HL-60 (cell line): ENCODE measurements at regions not wholly inside any gene's neighbourhood (a gene's known extent, or its start where the extent isn't known, plus 50 kb on each side); places are given as distances from the start of the nearest gene placed in this dataset.

ENCODE experiments used
- CTCF ChIP-seq: IDR thresholded peaks from one replicate; pipeline ENCODE4 v1.5.1; 2011; ENCODE audit warnings: low read length, control low read depth, inconsistent platforms; ENCODE audit not compliant: insufficient read depth
- REST ChIP-seq: IDR thresholded peaks from 2 replicates; pipeline ENCODE4 v1.6.1; 2012; ENCODE audit warnings: low read depth; ENCODE audit not compliant: insufficient replicate concordance
- SPI1 ChIP-seq: IDR thresholded peaks from 2 replicates; pipeline ENCODE4 v1.6.1; 2012; ENCODE audit warnings: low read depth, mild to moderate bottlenecking, borderline replicate concordance

GRCh38 chr21:40990366-40990765 lies 143.4 kb upstream of the DSCAM start:
- no peak for TF ChIP-seq CTCF
- TF ChIP-seq REST, result no peak
- TF ChIP-seq SPI1, result no peak
